ENCODE measurements at regions not wholly inside any gene's neighbourhood (a gene's known extent, or its start where the extent isn't known, plus 50 kb on each side); places are given as distances from the start of the nearest gene placed in this dataset.

GRCh38 chr12:31875609-31875964 is 83.6 kb upstream of the RESF1 start:
- TF ChIP-seq CTCF (IDR thresholded peaks at IDR 0.05) (no peak), POLR2A (IDR thresholded peaks at IDR 0.05) (no peak)

All from uterus (tissue), 2 donors.